ENCODE measurements at regions not wholly inside any gene's neighbourhood (a gene's known extent, or its start where the extent isn't known, plus 50 kb on each side); places are given as distances from the start of the nearest gene placed in this dataset.
"Not testable (repeated sequence)": the region's sequence is repeated elsewhere in the genome, so short reads cannot be mapped to it uniquely, and the experiment has no call there.

- no peak overlapping the region for H3K27ac Mint-ChIP-seq
- no peak overlapping the region for H3K4me3 Mint-ChIP-seq
- no peaks in the 10 kb centered on the region for H3K36me3 Mint-ChIP-seq (ENCODE audit: low read depth)
- peaks cover 3% of the 10 kb centered on the region for H3K9me3 Mint-ChIP-seq
- H3K27me3 Mint-ChIP-seq (ENCODE audit: low read depth), result no peaks in the 10 kb centered on the region
- no peaks in the 10 kb centered on the region for H3K4me1 Mint-ChIP-seq (ENCODE audit: low read depth)
These were observed 556.2 kb downstream of the RFPL4B start for GRCh38 chr6:112903361-112903760.

- Mint-ChIP-seq H3K36me3 (ENCODE audit: low read depth) (no peaks in the 10 kb centered on the region), H3K9me3 (peaks cover 5% of the 10 kb centered on the region), H3K27ac (no peak overlapping the region), H3K4me1 (ENCODE audit: low read depth) (no peaks in the 10 kb centered on the region), H3K27me3 (ENCODE audit: low read depth) (no peaks in the 10 kb centered on the region), H3K4me3 (no peak overlapping the region)
These were observed 559.6 kb downstream of the RFPL4B start for GRCh38 chr6:112906726-112907125.

GRCh38 chr6:112909781-112910180 lies 562.7 kb downstream of the RFPL4B start:
- no peak overlapping the region for H3K27ac Mint-ChIP-seq
- peaks cover 5% of the 10 kb centered on the region for H3K9me3 Mint-ChIP-seq
- no peak overlapping the region for H3K4me3 Mint-ChIP-seq
- H3K36me3 Mint-ChIP-seq (ENCODE audit: low read depth), result no peaks in the 10 kb centered on the region
- H3K4me1 Mint-ChIP-seq (ENCODE audit: low read depth), result no peaks in the 10 kb centered on the region
- no peaks in the 10 kb centered on the region for H3K27me3 Mint-ChIP-seq (ENCODE audit: low read depth)

GRCh38 chr6:112910256-112910655 lies 563.1 kb downstream of the RFPL4B start:
- no peaks in the 10 kb centered on the region for H3K4me1 Mint-ChIP-seq (ENCODE audit: low read depth)
- no peaks in the 10 kb centered on the region for H3K27me3 Mint-ChIP-seq (ENCODE audit: low read depth)
- no peaks in the 10 kb centered on the region for H3K36me3 Mint-ChIP-seq (ENCODE audit: low read depth)
- H3K4me3 Mint-ChIP-seq, result no peak overlapping the region
- H3K9me3 Mint-ChIP-seq, result peaks cover 5% of the 10 kb centered on the region
- H3K27ac Mint-ChIP-seq, result no peak overlapping the region

- Mint-ChIP-seq H3K27ac (no peak overlapping the region), H3K27me3 (ENCODE audit: low read depth) (no peaks in the 10 kb centered on the region), H3K36me3 (ENCODE audit: low read depth) (no peaks in the 10 kb centered on the region), H3K4me1 (ENCODE audit: low read depth) (no peaks in the 10 kb centered on the region), H3K9me3 (peaks cover 5% of the 10 kb centered on the region), H3K4me3 (no peak overlapping the region)
These were observed 564.8 kb downstream of the RFPL4B start for GRCh38 chr6:112911959-112912358.

- Mint-ChIP-seq H3K4me3 (no peak overlapping the region), H3K9me3 (peaks cover 5% of the 10 kb centered on the region), H3K36me3 (ENCODE audit: low read depth) (no peaks in the 10 kb centered on the region), H3K27me3 (ENCODE audit: low read depth) (no peaks in the 10 kb centered on the region), H3K4me1 (ENCODE audit: low read depth) (no peaks in the 10 kb centered on the region), H3K27ac (no peak overlapping the region)
These were observed 565.4 kb downstream of the RFPL4B start for GRCh38 chr6:112912416-112913101.

GRCh38 chr6:112919744-112920143 lies 572.6 kb downstream of the RFPL4B start:
- H3K9me3 Mint-ChIP-seq; H3K27ac Mint-ChIP-seq; H3K4me1 Mint-ChIP-seq (ENCODE audit: low read depth); H3K36me3 Mint-ChIP-seq (ENCODE audit: low read depth); H3K27me3 Mint-ChIP-seq (ENCODE audit: low read depth); H3K4me3 Mint-ChIP-seq: not testable (repeated sequence)

- peaks cover 5% of the 10 kb centered on the region for H3K9me3 Mint-ChIP-seq
- H3K36me3 Mint-ChIP-seq (ENCODE audit: low read depth), result no peaks in the 10 kb centered on the region
- H3K27ac Mint-ChIP-seq, result no peak overlapping the region
- H3K4me3 Mint-ChIP-seq, result no peak overlapping the region
- no peaks in the 10 kb centered on the region for H3K4me1 Mint-ChIP-seq (ENCODE audit: low read depth)
- no peaks in the 10 kb centered on the region for H3K27me3 Mint-ChIP-seq (ENCODE audit: low read depth)
These were observed 573.9 kb downstream of the RFPL4B start for GRCh38 chr6:112920994-112921393.

- H3K36me3 Mint-ChIP-seq (ENCODE audit: low read depth), result no peaks in the 10 kb centered on the region
- no peak overlapping the region for H3K27ac Mint-ChIP-seq
- H3K4me1 Mint-ChIP-seq (ENCODE audit: low read depth), result no peaks in the 10 kb centered on the region
- no peaks in the 10 kb centered on the region for H3K27me3 Mint-ChIP-seq (ENCODE audit: low read depth)
- H3K9me3 Mint-ChIP-seq, result peaks cover 5% of the 10 kb centered on the region
- no peak overlapping the region for H3K4me3 Mint-ChIP-seq
These were observed 576.9 kb downstream of the RFPL4B start for GRCh38 chr6:112923940-112924587.

GRCh38 chr6:112925702-112926101 lies 578.6 kb downstream of the RFPL4B start:
- no peak overlapping the region for H3K4me3 Mint-ChIP-seq
- no peaks in the 10 kb centered on the region for H3K27me3 Mint-ChIP-seq (ENCODE audit: low read depth)
- no peaks in the 10 kb centered on the region for H3K36me3 Mint-ChIP-seq (ENCODE audit: low read depth)
- H3K27ac Mint-ChIP-seq, result no peak overlapping the region
- H3K9me3 Mint-ChIP-seq, result peaks cover 5% of the 10 kb centered on the region
- no peaks in the 10 kb centered on the region for H3K4me1 Mint-ChIP-seq (ENCODE audit: low read depth)

GRCh38 chr6:112927641-112928320 lies 580.7 kb downstream of the RFPL4B start:
- Mint-ChIP-seq H3K9me3 (peaks cover 2% of the 10 kb centered on the region), H3K27ac (no peak overlapping the region), H3K27me3 (ENCODE audit: low read depth) (no peaks in the 10 kb centered on the region), H3K36me3 (ENCODE audit: low read depth) (no peaks in the 10 kb centered on the region), H3K4me3 (no peak overlapping the region), H3K4me1 (ENCODE audit: low read depth) (no peaks in the 10 kb centered on the region)

GRCh38 chr6:112929641-112930040 lies 582.5 kb downstream of the RFPL4B start:
- Mint-ChIP-seq H3K36me3 (ENCODE audit: low read depth) (no peaks in the 10 kb centered on the region), H3K9me3 (no peaks in the 10 kb centered on the region), H3K4me3 (no peak overlapping the region), H3K27me3 (ENCODE audit: low read depth) (no peaks in the 10 kb centered on the region), H3K4me1 (ENCODE audit: low read depth) (no peaks in the 10 kb centered on the region), H3K27ac (no peak overlapping the region)

GRCh38 chr6:112931832-112932231 lies 584.7 kb downstream of the RFPL4B start:
- no peaks in the 10 kb centered on the region for H3K9me3 Mint-ChIP-seq
- H3K4me3 Mint-ChIP-seq, result no peak overlapping the region
- no peak overlapping the region for H3K27ac Mint-ChIP-seq
- H3K4me1 Mint-ChIP-seq (ENCODE audit: low read depth), result no peaks in the 10 kb centered on the region
- H3K36me3 Mint-ChIP-seq (ENCODE audit: low read depth), result no peaks in the 10 kb centered on the region
- H3K27me3 Mint-ChIP-seq (ENCODE audit: low read depth), result no peaks in the 10 kb centered on the region

GRCh38 chr6:112933947-112934346 lies 586.8 kb downstream of the RFPL4B start:
- H3K27me3 Mint-ChIP-seq (ENCODE audit: low read depth), result no peaks in the 10 kb centered on the region
- no peaks in the 10 kb centered on the region for H3K36me3 Mint-ChIP-seq (ENCODE audit: low read depth)
- no peak overlapping the region for H3K27ac Mint-ChIP-seq

More at GRCh38 chr6:112933947-112934346, 586.8 kb downstream of the RFPL4B start:
- Mint-ChIP-seq H3K9me3 (no peaks in the 10 kb centered on the region), H3K4me1 (ENCODE audit: low read depth) (no peaks in the 10 kb centered on the region), H3K4me3 (no peak overlapping the region)

Data from T-helper 1 cell treated with Interleukin-12 subunit alpha and Interleukin-12 subunit beta and Interleukin-4 antibody, amounts not matched to agents 30 μg/mL and 1 μg/mL, for 36 hours (primary cell).